GM10266 (cell line): ENCODE measurements at regions not wholly inside any gene's neighbourhood (a gene's known extent, or its start where the extent isn't known, plus 50 kb on each side); places are given as distances from the start of the nearest gene placed in this dataset.

Experiments
- DNase-seq: peaks from one replicate; pipeline ENCODE4 v3.0.0; 2012; ENCODE audit errors: extremely low spot score
- TF ChIP-seq, protein P1 (sequence below): IDR thresholded peaks from 2 replicates; pipeline ENCODE4 v1.5.1; 2012; ENCODE audit warnings: mild to moderate bottlenecking, low read depth; ENCODE audit not compliant: control insufficient read depth, insufficient read depth; ENCODE audit errors: missing control alignments

DNA sequence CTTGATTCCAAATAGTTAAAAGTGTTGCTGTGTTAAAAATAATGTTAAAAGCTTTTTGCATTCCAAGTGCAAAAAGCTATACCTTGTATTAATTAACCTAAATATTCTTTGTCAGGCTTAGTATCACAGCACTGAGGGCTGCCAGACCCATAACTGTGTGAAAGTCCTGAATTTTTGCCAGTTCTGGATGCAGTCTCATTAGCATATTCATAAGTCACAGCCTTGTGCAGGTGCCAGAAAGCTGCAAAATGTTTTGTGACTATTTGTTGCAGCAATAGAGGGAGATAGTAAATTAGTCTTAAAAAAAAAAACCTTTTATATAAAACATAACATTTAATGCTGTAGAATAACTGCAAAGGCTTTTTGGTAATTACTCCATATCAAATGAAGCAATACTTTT is 56.6 kb downstream of the SLITRK1 start:
- no peak for DNase-seq
- TF ChIP-seq, protein P1, sequence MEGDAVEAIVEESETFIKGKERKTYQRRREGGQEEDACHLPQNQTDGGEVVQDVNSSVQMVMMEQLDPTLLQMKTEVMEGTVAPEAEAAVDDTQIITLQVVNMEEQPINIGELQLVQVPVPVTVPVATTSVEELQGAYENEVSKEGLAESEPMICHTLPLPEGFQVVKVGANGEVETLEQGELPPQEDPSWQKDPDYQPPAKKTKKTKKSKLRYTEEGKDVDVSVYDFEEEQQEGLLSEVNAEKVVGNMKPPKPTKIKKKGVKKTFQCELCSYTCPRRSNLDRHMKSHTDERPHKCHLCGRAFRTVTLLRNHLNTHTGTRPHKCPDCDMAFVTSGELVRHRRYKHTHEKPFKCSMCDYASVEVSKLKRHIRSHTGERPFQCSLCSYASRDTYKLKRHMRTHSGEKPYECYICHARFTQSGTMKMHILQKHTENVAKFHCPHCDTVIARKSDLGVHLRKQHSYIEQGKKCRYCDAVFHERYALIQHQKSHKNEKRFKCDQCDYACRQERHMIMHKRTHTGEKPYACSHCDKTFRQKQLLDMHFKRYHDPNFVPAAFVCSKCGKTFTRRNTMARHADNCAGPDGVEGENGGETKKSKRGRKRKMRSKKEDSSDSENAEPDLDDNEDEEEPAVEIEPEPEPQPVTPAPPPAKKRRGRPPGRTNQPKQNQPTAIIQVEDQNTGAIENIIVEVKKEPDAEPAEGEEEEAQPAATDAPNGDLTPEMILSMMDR, result no peak

DNA sequence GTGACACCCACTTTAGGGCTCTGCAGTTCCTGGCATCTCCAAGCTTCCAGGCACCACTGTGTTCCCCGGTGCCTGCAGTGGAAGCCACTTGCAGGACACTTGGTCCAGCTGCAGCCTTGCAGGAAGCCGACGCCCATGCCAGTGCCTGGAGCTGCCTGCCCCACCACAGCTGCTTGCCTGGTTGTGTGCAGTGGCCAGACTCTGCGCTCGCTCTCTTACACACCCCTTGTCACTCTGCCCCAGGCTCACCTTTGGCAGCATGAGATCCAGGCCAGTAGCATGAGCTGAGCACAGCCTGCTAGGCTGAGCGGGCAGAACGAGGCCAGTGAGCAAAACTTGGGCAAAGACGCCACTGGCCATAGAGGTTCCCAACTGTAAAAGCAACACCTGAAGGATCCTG is 57.7 kb downstream of the SLITRK1 start:
- no peak for DNase-seq
- TF ChIP-seq, protein P1, result no peak

DNA sequence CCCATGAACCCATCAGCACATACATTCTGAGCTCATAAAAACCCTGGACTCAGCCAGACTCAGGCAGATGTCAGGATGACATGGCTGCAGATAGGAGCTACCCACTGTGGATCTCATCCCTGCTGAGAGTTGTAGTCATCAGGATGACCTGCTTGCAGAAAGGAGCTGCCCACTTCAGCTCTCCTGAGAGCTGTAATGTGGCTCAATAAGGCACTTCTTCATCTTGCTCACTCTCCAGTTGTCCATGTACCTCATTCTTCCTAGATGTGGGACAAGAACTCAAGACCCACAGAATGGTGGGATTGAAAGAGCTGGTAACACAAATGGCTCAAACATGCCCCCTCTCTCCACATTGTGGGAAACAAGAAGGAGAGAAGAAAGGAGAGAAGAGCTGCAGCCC is 58.2 kb downstream of the SLITRK1 start:
- no peak for DNase-seq
- TF ChIP-seq, protein P1, result no peak

DNA sequence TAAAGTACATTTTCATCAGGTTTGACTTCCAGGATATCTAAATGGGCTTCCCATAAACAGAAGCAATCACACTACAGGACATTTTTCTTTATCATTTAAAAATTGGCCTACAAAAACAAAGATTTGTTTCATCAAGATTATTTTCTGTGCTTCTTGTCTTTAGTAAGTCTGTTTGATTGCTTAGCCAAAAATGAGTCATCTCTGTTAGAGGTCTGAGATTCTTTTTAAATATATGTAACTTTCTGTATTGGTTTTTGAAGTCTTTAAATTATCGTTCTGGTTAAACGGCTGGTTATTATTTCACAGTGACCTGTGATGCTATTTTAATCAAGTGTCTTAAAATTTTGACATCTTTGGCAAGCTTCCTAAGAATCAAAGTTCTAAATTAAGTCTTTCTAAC is 62.7 kb downstream of the SLITRK1 start:
- TF ChIP-seq, protein P1, result no peak

DNA sequence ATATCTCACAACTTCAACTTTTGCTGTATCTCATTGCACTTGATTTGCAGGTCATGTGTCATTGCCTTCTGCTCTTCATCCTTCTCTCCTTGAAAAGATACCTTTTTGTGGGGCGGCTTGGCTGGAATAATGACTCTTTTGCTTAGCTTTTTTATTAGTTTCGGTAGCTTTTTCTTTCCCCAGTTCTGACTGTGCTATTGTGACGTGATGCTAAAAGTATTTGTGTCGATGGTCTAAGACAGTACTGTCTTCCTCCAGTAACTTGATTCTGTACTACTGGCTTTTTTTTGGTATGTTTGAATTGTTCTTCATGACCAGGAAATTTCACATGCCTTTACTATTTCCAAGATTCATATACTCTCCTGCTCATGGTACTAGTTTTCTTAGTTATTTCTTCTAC is 63.1 kb downstream of the SLITRK1 start:
- TF ChIP-seq, protein P1, result no peak
- DNase-seq, result no peak

More for the DNA sequence above, 62.7 kb downstream of the SLITRK1 start:
- no peak for DNase-seq

DNA sequence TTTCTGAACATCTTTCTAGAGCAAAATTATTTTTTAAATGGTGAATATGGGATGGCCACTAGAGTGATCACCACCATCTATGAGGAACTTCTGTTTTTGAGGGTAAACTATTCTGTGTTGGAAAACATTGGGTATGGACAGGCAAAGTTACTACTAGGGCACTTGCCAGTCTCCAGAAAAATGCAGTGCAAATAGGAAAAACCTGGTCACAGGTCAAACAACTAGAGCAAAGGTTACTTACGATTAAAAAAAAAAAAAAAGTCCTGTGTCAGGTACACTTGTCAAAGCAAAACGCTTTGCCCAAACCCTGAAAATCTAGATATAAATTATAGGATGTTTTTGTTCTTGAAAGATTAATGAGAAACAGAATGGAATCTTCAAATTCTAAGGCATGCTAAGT is 66.2 kb downstream of the SLITRK1 start:
- TF ChIP-seq, protein P1, result no peak
- DNase-seq, result no peak

DNA sequence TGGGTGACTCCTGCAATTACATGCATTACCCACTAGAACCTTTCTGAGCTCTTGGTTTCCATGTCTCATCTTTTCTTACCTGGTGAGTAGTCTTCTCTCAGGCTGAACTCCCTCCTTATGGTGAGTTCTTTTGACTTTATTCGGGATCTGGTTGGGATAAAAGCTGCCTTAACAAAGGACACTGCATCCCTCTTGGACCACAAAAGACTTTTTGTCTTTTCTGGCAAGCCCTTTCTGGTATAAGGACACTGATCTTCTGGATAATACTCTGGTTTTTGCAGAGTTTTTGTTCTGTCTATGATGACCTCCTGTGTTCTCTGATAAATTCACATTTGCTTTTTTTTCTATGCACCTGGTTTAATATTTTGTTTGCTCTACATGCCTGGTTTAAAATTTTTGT is 66.7 kb downstream of the SLITRK1 start:
- TF ChIP-seq, protein P1, result no peak

More for the DNA sequence above, 66.7 kb downstream of the SLITRK1 start:
- DNase-seq, result no peak
